CD8-positive, alpha-beta memory T cell (primary cell): ENCODE measurements at regions not wholly inside any gene's neighbourhood (a gene's known extent, or its start where the extent isn't known, plus 50 kb on each side); places are given as distances from the start of the nearest gene placed in this dataset.

ENCODE experiments used
- CTCF ChIA-PET: fragments of 350-600 bp; sonication (Branson Sonifier 250); formaldehyde crosslinking; loops from one replicate; lab custom pipeline; 2021; ENCODE audit warnings: antibody characterized with exemption; lab: Charles Lee
- POLR2A ChIA-PET: fragments of 350-600 bp; sonication (Branson Sonifier 250); formaldehyde crosslinking; loops from one replicate; lab custom pipeline; 2021; ENCODE audit warnings: antibody characterized with exemption; lab: Charles Lee
- DNase-seq, 5 donors: peaks; one replicate each; pipeline versions ENCODE4 v3.0.0 to v3.0.0-alpha.2; 2020 to 2022; ENCODE audit warnings: mixed read lengths in 1 of 5
- H3K27ac ChIP-seq: one replicate; pipeline ENCODE4 v1.7.0; 2013; ENCODE audit warnings: low read depth, mild to moderate bottlenecking, low read length, moderate library complexity
- H3K27me3 ChIP-seq: 2 replicates; pipeline ENCODE4 v1.7.0; 2013; ENCODE audit warnings: low read length, mild to moderate bottlenecking; ENCODE audit not compliant: insufficient read depth, poor library complexity, severe bottlenecking
- H3K36me3 ChIP-seq: 2 replicates; pipeline ENCODE4 v1.7.0; 2013; ENCODE audit warnings: mild to moderate bottlenecking, low read length, moderate library complexity; ENCODE audit not compliant: insufficient read depth
- H3K4me1 ChIP-seq: 2 replicates; pipeline ENCODE4 v1.7.0; 2013; ENCODE audit warnings: mild to moderate bottlenecking, low read length, moderate library complexity; ENCODE audit not compliant: insufficient read depth
- H3K4me3 ChIP-seq: 2 replicates; pipeline ENCODE4 v1.7.0; 2013; ENCODE audit warnings: mild to moderate bottlenecking, low read length
- H3K9me3 ChIP-seq: 2 replicates; pipeline ENCODE4 v1.7.0; 2013; ENCODE audit warnings: mild to moderate bottlenecking, low read length
- H3K27ac Mint-ChIP-seq, 8 donors: one replicate each; pipeline ENCODE4 v1.8.0; 2020 to 2021; ENCODE audit warnings: mixed read lengths in 8 of 8, mild to moderate bottlenecking in 6 of 8, inconsistent platforms in 3 of 8, moderate library complexity in 3 of 8
- H3K27me3 Mint-ChIP-seq, 2 donors: one replicate each; pipeline ENCODE4 v1.8.0; 2020 to 2021; ENCODE audit warnings: mixed read lengths in 2 of 2, mild to moderate bottlenecking in 1 of 2, moderate library complexity in 1 of 2
- H3K36me3 Mint-ChIP-seq, 3 donors: one replicate each; pipeline ENCODE4 v1.8.0; 2020 to 2021; ENCODE audit warnings: mixed read lengths in 3 of 3, inconsistent platforms in 1 of 3, mild to moderate bottlenecking in 1 of 3
- H3K4me1 Mint-ChIP-seq, 3 donors: one replicate each; pipeline ENCODE4 v1.8.0; 2020 to 2021; ENCODE audit warnings: mixed read lengths in 3 of 3, inconsistent platforms in 1 of 3, mild to moderate bottlenecking in 1 of 3
- H3K4me3 Mint-ChIP-seq, 7 donors: one replicate each; pipeline ENCODE4 v1.8.0; 2020 to 2021; ENCODE audit warnings: mixed read lengths in 7 of 7, mild to moderate bottlenecking in 6 of 7, moderate library complexity in 4 of 7, inconsistent platforms in 2 of 7
- H3K9me3 Mint-ChIP-seq, 5 donors: one replicate each; pipeline ENCODE4 v1.8.0; 2020 to 2022; ENCODE audit warnings: mixed read lengths in 5 of 5, mild to moderate bottlenecking in 3 of 5, moderate library complexity in 2 of 5, inconsistent platforms in 1 of 5

GRCh38 chr5:115469904-115470516, 74.6 kb downstream of the FEM1C start:
- no peak overlapping the region for H3K27ac Mint-ChIP-seq
- peaks cover 0 to 3% of the 10 kb centered on the region in 2 donors for H3K27me3 Mint-ChIP-seq
- H3K36me3 Mint-ChIP-seq, result no peaks in the 10 kb centered on the region
- H3K27ac ChIP-seq, result no peak overlapping the region
- no peaks in the 10 kb centered on the region for H3K4me1 Mint-ChIP-seq
- no peaks in the 10 kb centered on the region for H3K36me3 ChIP-seq
- ChIA-PET CTCF (no interaction called here), POLR2A (no interaction called here)
- no peaks in the 10 kb centered on the region for H3K27me3 ChIP-seq
- H3K9me3 ChIP-seq, result no peaks in the 10 kb centered on the region
- no peaks in the 10 kb centered on the region for H3K4me1 ChIP-seq
- H3K4me3 Mint-ChIP-seq, result no peak overlapping the region
- no peak for DNase-seq
- H3K4me3 ChIP-seq, result no peak overlapping the region
- H3K9me3 Mint-ChIP-seq, result no peaks in the 10 kb centered on the region

GRCh38 chr5:115467628-115468027, 76.9 kb downstream of the FEM1C start:
- no peak overlapping the region for H3K4me3 Mint-ChIP-seq
- H3K36me3 Mint-ChIP-seq, result no peaks in the 10 kb centered on the region
- H3K4me1 Mint-ChIP-seq, result no peaks in the 10 kb centered on the region
- CTCF ChIA-PET, result no interaction called here
- H3K27ac ChIP-seq, result no peak overlapping the region
- H3K36me3 ChIP-seq, result no peaks in the 10 kb centered on the region
- no peaks in the 10 kb centered on the region for H3K27me3 ChIP-seq
- H3K4me3 ChIP-seq, result no peak overlapping the region
- no peaks in the 10 kb centered on the region for H3K9me3 ChIP-seq
- H3K27me3 Mint-ChIP-seq, result peaks cover 3 to 4% of the 10 kb centered on the region in 2 donors
- no peak for DNase-seq
- no peak overlapping the region for H3K27ac Mint-ChIP-seq
- H3K4me1 ChIP-seq, result no peaks in the 10 kb centered on the region
- no peaks in the 10 kb centered on the region for H3K9me3 Mint-ChIP-seq
- POLR2A ChIA-PET, result no interaction called here

GRCh38 chr5:115465431-115465830, 79.1 kb downstream of the FEM1C start:
- Histone ChIP-seq H3K9me3 (no peaks in the 10 kb centered on the region), H3K4me1 (no peaks in the 10 kb centered on the region), H3K27me3 (no peaks in the 10 kb centered on the region), H3K27ac (no peak overlapping the region), H3K36me3 (no peaks in the 10 kb centered on the region), H3K4me3 (no peak overlapping the region)
- ChIA-PET POLR2A (no interaction called here), CTCF (no interaction called here)
- no peaks in the 10 kb centered on the region for H3K36me3 Mint-ChIP-seq
- H3K4me3 Mint-ChIP-seq, result no peak overlapping the region
- no peak overlapping the region for H3K27ac Mint-ChIP-seq
- DNase-seq, result no peak
- H3K4me1 Mint-ChIP-seq, result no peaks in the 10 kb centered on the region
- no peaks in the 10 kb centered on the region for H3K9me3 Mint-ChIP-seq
- peaks cover 3 to 17% of the 10 kb centered on the region in 2 donors for H3K27me3 Mint-ChIP-seq

GRCh38 chr5:115463983-115464382, 80.6 kb downstream of the FEM1C start:
- H3K4me1 ChIP-seq, result no peaks in the 10 kb centered on the region
- Mint-ChIP-seq H3K27me3 (peaks cover 3 to 17% of the 10 kb centered on the region in 2 donors), H3K9me3 (no peaks in the 10 kb centered on the region), H3K4me3 (no peak overlapping the region), H3K4me1 (no peaks in the 10 kb centered on the region), H3K27ac (no peak overlapping the region), H3K36me3 (no peaks in the 10 kb centered on the region)
- H3K4me3 ChIP-seq, result no peak overlapping the region
- ChIA-PET CTCF (no interaction called here), POLR2A (no interaction called here)
- DNase-seq, result no peak
- no peak overlapping the region for H3K27ac ChIP-seq
- no peaks in the 10 kb centered on the region for H3K9me3 ChIP-seq
- H3K27me3 ChIP-seq, result no peaks in the 10 kb centered on the region
- H3K36me3 ChIP-seq, result no peaks in the 10 kb centered on the region

GRCh38 chr5:115461506-115462290, 82.9 kb downstream of the FEM1C start:
- H3K4me3 ChIP-seq, result no peak overlapping the region

GRCh38 chr5:115461093-115461492, 83.5 kb downstream of the FEM1C start:
- no peaks in the 10 kb centered on the region for H3K4me1 Mint-ChIP-seq
- H3K36me3 Mint-ChIP-seq, result no peaks in the 10 kb centered on the region
- Histone ChIP-seq H3K9me3 (no peaks in the 10 kb centered on the region), H3K4me1 (no peaks in the 10 kb centered on the region), H3K36me3 (no peaks in the 10 kb centered on the region), H3K27ac (no peak overlapping the region), H3K4me3 (no peak overlapping the region), H3K27me3 (no peaks in the 10 kb centered on the region)
- no peak for DNase-seq
- CTCF ChIA-PET, result no interaction called here
- POLR2A ChIA-PET, result no interaction called here
- no peak overlapping the region for H3K4me3 Mint-ChIP-seq
- H3K9me3 Mint-ChIP-seq, result no peaks in the 10 kb centered on the region
- peaks cover 3 to 31% of the 10 kb centered on the region in 2 donors for H3K27me3 Mint-ChIP-seq
- H3K27ac Mint-ChIP-seq, result no peak overlapping the region

More at GRCh38 chr5:115461506-115462290, 82.9 kb downstream of the FEM1C start:
- no peaks in the 10 kb centered on the region for H3K36me3 ChIP-seq
- no peaks in the 10 kb centered on the region for H3K36me3 Mint-ChIP-seq
- peaks cover 3 to 26% of the 10 kb centered on the region in 2 donors for H3K27me3 Mint-ChIP-seq
- no peak overlapping the region for H3K27ac Mint-ChIP-seq
- no peaks in the 10 kb centered on the region for H3K27me3 ChIP-seq
- H3K27ac ChIP-seq, result no peak overlapping the region
- DNase-seq, result no peak
- H3K4me1 ChIP-seq, result no peaks in the 10 kb centered on the region
- CTCF ChIA-PET, result no interaction called here
- no peaks in the 10 kb centered on the region for H3K9me3 ChIP-seq
- POLR2A ChIA-PET, result no interaction called here
- H3K9me3 Mint-ChIP-seq, result no peaks in the 10 kb centered on the region
- H3K4me3 Mint-ChIP-seq, result no peak overlapping the region
- no peaks in the 10 kb centered on the region for H3K4me1 Mint-ChIP-seq

- Histone ChIP-seq H3K9me3 (no peaks in the 10 kb centered on the region), H3K4me3 (no peak overlapping the region), H3K36me3 (no peaks in the 10 kb centered on the region), H3K4me1 (no peaks in the 10 kb centered on the region), H3K27ac (no peak overlapping the region), H3K27me3 (no peaks in the 10 kb centered on the region)
- Mint-ChIP-seq H3K4me3 (no peak overlapping the region), H3K27me3 (peaks cover 3 to 34% of the 10 kb centered on the region in 2 donors), H3K27ac (no peak overlapping the region), H3K4me1 (no peaks in the 10 kb centered on the region), H3K36me3 (no peaks in the 10 kb centered on the region), H3K9me3 (no peaks in the 10 kb centered on the region)
- CTCF ChIA-PET, result no interaction called here
- POLR2A ChIA-PET, result no interaction called here
- DNase-seq, result no peak
Measured at GRCh38 chr5:115460472-115460871, 84.1 kb downstream of the FEM1C start.

GRCh38 chr5:115459855-115460341, 84.7 kb downstream of the FEM1C start:
- no peaks in the 10 kb centered on the region for H3K4me1 Mint-ChIP-seq
- H3K4me3 Mint-ChIP-seq, result no peak overlapping the region
- no peaks in the 10 kb centered on the region for H3K36me3 Mint-ChIP-seq
- CTCF ChIA-PET, result no interaction called here
- Histone ChIP-seq H3K36me3 (no peaks in the 10 kb centered on the region), H3K27ac (no peak overlapping the region), H3K4me3 (no peak overlapping the region), H3K27me3 (no peaks in the 10 kb centered on the region), H3K4me1 (no peaks in the 10 kb centered on the region), H3K9me3 (no peaks in the 10 kb centered on the region)
- H3K27ac Mint-ChIP-seq, result no peak overlapping the region
- DNase-seq, result no peak
- POLR2A ChIA-PET, result no interaction called here
- peaks cover 9 to 34% of the 10 kb centered on the region in 2 donors for H3K27me3 Mint-ChIP-seq
- no peaks in the 10 kb centered on the region for H3K9me3 Mint-ChIP-seq
